ENCODE measurements at regions not wholly inside any gene's neighbourhood (a gene's known extent, or its start where the extent isn't known, plus 50 kb on each side); places are given as distances from the start of the nearest gene placed in this dataset.

DNA sequence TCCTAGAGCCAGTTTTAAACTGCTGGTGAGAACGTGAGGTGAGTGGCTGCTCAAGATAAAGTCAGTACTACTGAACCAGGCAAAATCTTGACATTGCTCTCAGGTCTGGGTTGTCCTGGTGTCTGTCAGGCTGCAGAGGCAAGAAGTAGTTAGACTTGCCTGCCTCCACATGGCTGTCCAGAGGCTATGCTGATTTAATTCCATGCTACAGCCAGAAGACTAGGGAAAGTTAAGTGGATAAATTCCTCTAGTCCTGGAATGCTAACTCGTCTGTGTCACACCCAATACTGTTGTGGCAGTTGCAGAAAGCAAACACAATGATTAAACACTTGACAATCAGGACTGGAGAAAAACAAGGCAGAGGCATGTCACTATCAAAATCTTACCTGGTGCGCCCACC lies 118.9 kb downstream of the ACER2 start:
- ChIA-PET POLR2A (no interaction called here), CTCF (no interaction called here)
- DNase-seq = no peak
- intact Hi-C loops (cut with micrococcal nuclease) = no loop called here
- TF ChIP-seq, protein P1, sequence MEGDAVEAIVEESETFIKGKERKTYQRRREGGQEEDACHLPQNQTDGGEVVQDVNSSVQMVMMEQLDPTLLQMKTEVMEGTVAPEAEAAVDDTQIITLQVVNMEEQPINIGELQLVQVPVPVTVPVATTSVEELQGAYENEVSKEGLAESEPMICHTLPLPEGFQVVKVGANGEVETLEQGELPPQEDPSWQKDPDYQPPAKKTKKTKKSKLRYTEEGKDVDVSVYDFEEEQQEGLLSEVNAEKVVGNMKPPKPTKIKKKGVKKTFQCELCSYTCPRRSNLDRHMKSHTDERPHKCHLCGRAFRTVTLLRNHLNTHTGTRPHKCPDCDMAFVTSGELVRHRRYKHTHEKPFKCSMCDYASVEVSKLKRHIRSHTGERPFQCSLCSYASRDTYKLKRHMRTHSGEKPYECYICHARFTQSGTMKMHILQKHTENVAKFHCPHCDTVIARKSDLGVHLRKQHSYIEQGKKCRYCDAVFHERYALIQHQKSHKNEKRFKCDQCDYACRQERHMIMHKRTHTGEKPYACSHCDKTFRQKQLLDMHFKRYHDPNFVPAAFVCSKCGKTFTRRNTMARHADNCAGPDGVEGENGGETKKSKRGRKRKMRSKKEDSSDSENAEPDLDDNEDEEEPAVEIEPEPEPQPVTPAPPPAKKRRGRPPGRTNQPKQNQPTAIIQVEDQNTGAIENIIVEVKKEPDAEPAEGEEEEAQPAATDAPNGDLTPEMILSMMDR (IDR thresholded peaks at IDR 0.05) = no peak
- H3K4me1 Mint-ChIP-seq = no peaks in the 10 kb centered on the region
- H3K36me3 Mint-ChIP-seq (ENCODE audit: low read depth) = no peaks in the 10 kb centered on the region
- no peak overlapping the region for H3K27ac Mint-ChIP-seq
- no peaks in the 10 kb centered on the region for H3K9me3 Mint-ChIP-seq
- H3K4me3 Mint-ChIP-seq = no peak overlapping the region
- no peak for ATAC-seq (ENCODE audit: low read depth)
- H3K27me3 Mint-ChIP-seq = no peaks in the 10 kb centered on the region

DNA sequence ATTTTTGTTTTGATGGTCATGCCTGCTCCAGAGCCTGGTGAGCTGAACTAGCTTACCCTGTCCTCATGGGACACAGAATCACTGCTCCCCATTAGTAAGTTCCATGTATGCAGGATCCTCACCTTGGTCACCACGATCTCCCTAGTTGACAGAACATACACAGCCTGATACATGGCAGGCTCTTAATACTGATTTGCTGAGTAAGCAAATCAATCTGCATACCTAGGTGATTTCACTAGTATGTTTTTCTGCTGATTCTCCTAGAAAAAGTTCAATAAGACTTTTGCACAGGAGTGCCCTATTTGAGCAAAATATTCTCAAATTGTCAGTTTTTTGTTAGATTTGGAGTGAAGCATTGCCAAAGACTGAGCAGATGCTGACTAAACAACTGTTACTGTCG lies 113.7 kb downstream of the ACER2 start:
- H3K27me3 Mint-ChIP-seq = no peaks in the 10 kb centered on the region
- H3K27ac Mint-ChIP-seq = no peak overlapping the region
- H3K4me3 Mint-ChIP-seq = no peak overlapping the region
- POLR2A ChIA-PET = no interaction called here
- intact Hi-C loops (cut with micrococcal nuclease) = no loop called here
- H3K4me1 Mint-ChIP-seq = no peaks in the 10 kb centered on the region
- TF ChIP-seq, protein P1 (IDR thresholded peaks at IDR 0.05) = no peak
- no peaks in the 10 kb centered on the region for H3K36me3 Mint-ChIP-seq (ENCODE audit: low read depth)
- ATAC-seq (ENCODE audit: low read depth) (no peak), DNase-seq (no peak)
- CTCF ChIA-PET = no interaction called here
- no peaks in the 10 kb centered on the region for H3K9me3 Mint-ChIP-seq

DNA sequence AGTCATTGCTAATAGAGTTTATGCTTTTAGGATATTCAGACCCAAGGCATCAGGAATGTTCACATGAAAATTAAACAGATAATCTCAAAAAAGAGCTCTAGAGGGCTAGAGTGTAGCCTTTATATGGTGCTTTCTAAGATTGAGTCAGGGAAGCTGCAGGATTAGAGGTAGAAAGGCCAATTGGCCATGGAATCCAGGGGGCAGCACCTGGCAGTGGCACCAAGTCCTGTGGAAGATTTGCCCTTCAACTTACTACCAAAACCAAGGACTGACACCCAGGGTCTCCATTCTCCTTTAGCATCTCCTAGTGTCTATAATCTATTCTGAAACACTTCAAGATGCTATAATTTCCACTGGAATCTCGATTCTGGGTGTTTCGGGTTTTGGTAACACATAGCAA lies 112.4 kb downstream of the ACER2 start:
- Mint-ChIP-seq H3K36me3 (ENCODE audit: low read depth) (no peaks in the 10 kb centered on the region), H3K9me3 (no peaks in the 10 kb centered on the region), H3K4me1 (no peaks in the 10 kb centered on the region), H3K4me3 (no peak overlapping the region), H3K27ac (no peak overlapping the region), H3K27me3 (no peaks in the 10 kb centered on the region)
- ChIA-PET POLR2A (no interaction called here), CTCF (no interaction called here)
- DNase-seq (no peak), ATAC-seq (ENCODE audit: low read depth) (no peak)
- intact Hi-C loops (cut with micrococcal nuclease) = no loop called here
- TF ChIP-seq, protein P1 (IDR thresholded peaks at IDR 0.05) = no peak

DNA sequence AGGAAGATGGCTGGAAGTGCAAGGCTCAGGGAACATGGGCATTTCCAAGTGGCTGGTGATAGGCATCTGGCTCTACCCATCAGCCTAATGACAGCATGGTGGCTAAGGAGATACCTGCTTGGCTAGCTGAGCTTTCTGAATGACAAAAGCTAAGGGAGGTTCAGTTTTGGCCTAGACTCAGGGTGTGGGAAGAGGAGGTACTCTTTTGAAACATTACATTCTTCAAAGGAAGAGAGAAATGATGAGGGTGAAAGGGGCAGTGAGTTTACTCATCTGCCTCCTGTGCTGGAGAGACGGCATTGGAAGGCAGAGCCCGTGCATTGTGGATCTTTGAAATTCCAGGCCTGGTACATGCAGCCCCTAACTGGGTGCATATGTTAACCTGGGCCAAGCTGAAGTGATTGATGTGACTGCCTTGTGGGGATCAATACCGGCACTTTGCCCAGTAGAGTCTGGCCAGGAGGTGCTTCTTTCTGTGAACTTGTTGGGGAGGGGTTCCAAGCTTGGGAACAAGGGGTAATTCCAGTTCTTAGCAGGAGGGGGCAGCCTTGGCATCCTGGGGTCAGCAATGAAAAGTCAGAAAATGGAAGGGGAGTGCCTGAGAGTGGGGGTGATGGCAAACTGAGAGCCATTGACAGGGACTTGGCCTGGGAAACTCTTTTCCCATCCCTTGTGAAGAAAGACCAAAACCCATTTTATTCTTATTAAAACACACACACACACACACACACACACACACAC lies 108.6 kb downstream of the ACER2 start:
- TF ChIP-seq, protein P1 (IDR thresholded peaks at IDR 0.05) = no peak
- H3K27me3 Mint-ChIP-seq = no peaks in the 10 kb centered on the region
- H3K9me3 Mint-ChIP-seq = no peaks in the 10 kb centered on the region
- POLR2A ChIA-PET = no interaction called here
- H3K36me3 Mint-ChIP-seq (ENCODE audit: low read depth) = no peaks in the 10 kb centered on the region
- H3K4me1 Mint-ChIP-seq = no peaks in the 10 kb centered on the region
- H3K27ac Mint-ChIP-seq = no peak overlapping the region
- no peak overlapping the region for H3K4me3 Mint-ChIP-seq
- CTCF ChIA-PET = no interaction called here
- DNase-seq (no peak), ATAC-seq (ENCODE audit: low read depth) (no peak)
- intact Hi-C loops (cut with micrococcal nuclease) = no loop called here

DNA sequence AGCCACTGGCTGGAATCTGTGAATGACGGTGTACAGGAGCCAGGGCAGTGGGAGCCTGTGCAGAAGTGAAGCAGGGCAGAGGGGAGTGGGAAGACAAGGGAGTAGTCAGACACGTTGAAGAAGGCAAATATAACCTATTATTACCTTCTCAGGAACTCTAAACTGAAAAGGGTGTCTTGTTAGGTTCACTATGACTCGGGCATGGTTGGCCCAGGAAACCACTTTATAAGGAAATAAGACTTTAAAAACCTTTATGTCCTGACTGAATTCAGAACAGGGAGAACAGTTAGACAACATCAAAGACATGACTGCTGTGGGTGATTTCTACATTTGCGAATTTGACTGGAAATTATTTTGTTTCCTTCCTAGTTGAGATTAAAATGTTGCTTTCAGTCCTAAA lies 107.5 kb downstream of the ACER2 start:
- no peaks in the 10 kb centered on the region for H3K9me3 Mint-ChIP-seq
- intact Hi-C loops (cut with micrococcal nuclease) = no loop called here
- no peaks in the 10 kb centered on the region for H3K36me3 Mint-ChIP-seq (ENCODE audit: low read depth)
- TF ChIP-seq, protein P1 (IDR thresholded peaks at IDR 0.05) = no peak
- ChIA-PET CTCF (no interaction called here), POLR2A (no interaction called here)
- H3K27ac Mint-ChIP-seq = no peak overlapping the region
- no peaks in the 10 kb centered on the region for H3K27me3 Mint-ChIP-seq
- no peak overlapping the region for H3K4me3 Mint-ChIP-seq
- DNase-seq (no peak), ATAC-seq (ENCODE audit: low read depth) (no peak)
- H3K4me1 Mint-ChIP-seq = no peaks in the 10 kb centered on the region

Data from activated B cell treated with CpG ODN at 0.5 μM for 24 hours (primary cell).